Endothelial cell of umbilical vein (primary cell): ENCODE measurements at regions not wholly inside any gene's neighbourhood (a gene's known extent, or its start where the extent isn't known, plus 50 kb on each side); places are given as distances from the start of the nearest gene placed in this dataset.

ENCODE experiments used
- BruUV-seq: library from RNA; stranded (reverse); fragments of 400-500 nt; replicated peaks from 2 replicates; lab custom pipeline; 2021; lab: Mats Ljungman, UMichigan
- CTCF ChIA-PET: fragments of 300-600, 350-600 bp; sonication (Branson Sonifier 250); formaldehyde crosslinking; loops from one replicate; lab custom pipeline; 2021; ENCODE audit warnings: antibody characterized with exemption, inconsistent platforms; lab: Charles Lee
- POLR2A ChIA-PET: fragments of 300-600, 350-600 bp; sonication (Branson Sonifier 250); formaldehyde crosslinking; loops from one replicate; lab custom pipeline; 2021; ENCODE audit warnings: antibody characterized with exemption, inconsistent platforms; lab: Charles Lee
- DNase-seq: peaks from one replicate; pipeline ENCODE4 v3.0.0-alpha.2; 2011; ENCODE audit warnings: low read depth, low spot score
- FAIRE-seq: peaks from 2 replicates; lab custom pipeline; 2011; peaks lifted over from hg19 to GRCh38; lab: Jason Lieb, UNC
- H2AFZ ChIP-seq: 2 replicates; pipeline ENCODE4 v1.6.0; 2012; ENCODE audit warnings: low read depth, low read length, control low read depth, inconsistent platforms
- H3K27ac ChIP-seq: 2 replicates; pipeline ENCODE4 v1.5.1; 2011; ENCODE audit warnings: low read depth, mild to moderate bottlenecking, control low read depth, low read length, moderate library complexity; ENCODE audit not compliant: insufficient read depth
- H3K27me3 ChIP-seq, 2 experiments: 2 replicates each; pipeline versions ENCODE4 v1.6.0 to v1.6.1; 2011; ENCODE audit warnings: low read length in 2 of 2, mixed read lengths in 1 of 2; ENCODE audit not compliant: control insufficient read depth in 2 of 2, insufficient read depth in 2 of 2
- H3K36me3 ChIP-seq, 2 experiments: 2 replicates in 1 of 2; 3 replicates in 1 of 2; pipeline ENCODE4 v1.5.1; 2011; ENCODE audit warnings: low read length in 2 of 2, mild to moderate bottlenecking in 1 of 2, moderate library complexity in 1 of 2; ENCODE audit not compliant: control insufficient read depth in 2 of 2, insufficient read depth in 2 of 2; ENCODE audit errors: extremely low read depth in 1 of 2
- H3K4me1 ChIP-seq: 3 replicates; pipeline ENCODE4 v1.5.1; 2011; ENCODE audit warnings: mild to moderate bottlenecking, low read length; ENCODE audit not compliant: control insufficient read depth, insufficient read depth; ENCODE audit errors: extremely low read depth
- H3K4me2 ChIP-seq: 2 replicates; pipeline ENCODE4 v1.6.1; 2011; ENCODE audit warnings: low read length, control low read depth, mixed read lengths; ENCODE audit not compliant: insufficient read depth
- H3K4me3 ChIP-seq, 3 experiments: fragments of 200-600 bp in 1 of 3; sonication (generic), shearing (Covaris generic) in 1 of 3; replicated peaks in 1 of 3; 2 replicates each; pipeline ENCODE4 v1.5.1; 2011 to 2016; ENCODE audit warnings: control low read depth in 3 of 3, low read length in 3 of 3, mild to moderate bottlenecking in 2 of 3, inconsistent platforms in 1 of 3, low read depth in 1 of 3, moderate library complexity in 1 of 3; ENCODE audit not compliant: insufficient read depth in 1 of 3
- H3K79me2 ChIP-seq: 2 replicates; pipeline ENCODE4 v1.6.0; 2012; ENCODE audit warnings: low read length, inconsistent platforms; ENCODE audit not compliant: control insufficient read depth, insufficient read depth
- H3K9ac ChIP-seq: replicated peaks from 2 replicates; pipeline ENCODE3; 2011; ENCODE audit warnings: low read length, control low read depth; ENCODE audit not compliant: insufficient read depth; ENCODE audit errors: extremely low read depth
- H3K9me1 ChIP-seq: replicated peaks from 3 replicates; pipeline ENCODE4 v1.6.0; 2011; ENCODE audit warnings: mild to moderate bottlenecking, low read length; ENCODE audit not compliant: control insufficient read depth, insufficient read depth; ENCODE audit errors: extremely low read depth
- H3K9me3 ChIP-seq: replicated peaks from 2 replicates; pipeline ENCODE4 v1.5.1; 2012; ENCODE audit warnings: low read length, inconsistent platforms; ENCODE audit not compliant: control insufficient read depth, insufficient read depth
- H4K20me1 ChIP-seq: replicated peaks from 2 replicates; pipeline ENCODE3; 2011; ENCODE audit warnings: mild to moderate bottlenecking, low read length; ENCODE audit not compliant: control insufficient read depth, insufficient read depth; ENCODE audit errors: extremely low read depth
- EZH2 ChIP-seq: IDR thresholded peaks from 2 replicates; pipeline ENCODE4 v1.6.1; 2012; ENCODE audit warnings: borderline replicate concordance, low read depth, mild to moderate bottlenecking, moderate library complexity, low read length, inconsistent platforms; ENCODE audit not compliant: severe bottlenecking
- FOS ChIP-seq: IDR thresholded peaks from 2 replicates; pipeline ENCODE4 v1.6.1; 2011; ENCODE audit warnings: mild to moderate bottlenecking, low read length, moderate library complexity, borderline replicate concordance; ENCODE audit not compliant: insufficient read depth
- GATA2 ChIP-seq: IDR thresholded peaks from 2 replicates; pipeline ENCODE4 v1.7.0; 2011; ENCODE audit warnings: low read depth, mild to moderate bottlenecking, moderate library complexity, mixed read lengths, low read length; ENCODE audit not compliant: insufficient read length, insufficient read depth
- JUN ChIP-seq: IDR thresholded peaks from 2 replicates; pipeline ENCODE4 v1.6.1; 2011; ENCODE audit warnings: borderline replicate concordance, low read depth; ENCODE audit not compliant: insufficient read length, insufficient read depth
- MYC ChIP-seq: IDR thresholded peaks from one replicate; pipeline ENCODE4 v1.6.1; 2011; ENCODE audit warnings: mild to moderate bottlenecking, low read depth, low read length
- POLR2A ChIP-seq: IDR thresholded peaks from 2 replicates; pipeline ENCODE4 v1.6.1; 2012; ENCODE audit warnings: low read depth, mild to moderate bottlenecking, control low read depth, low read length
- POLR2AphosphoS5 ChIP-seq: IDR thresholded peaks from 2 replicates; pipeline ENCODE4 v1.6.1; 2012; ENCODE audit warnings: low read depth, mild to moderate bottlenecking, control low read depth, low read length, moderate library complexity; ENCODE audit not compliant: insufficient read depth
- dilution Hi-C: fragments of 300-500 bp; cut with MboI; formaldehyde crosslinking; loops from one replicate; pipeline ENCODE4 v1.15.0; 2019; ENCODE audit warnings: low sequenced_read_pairs; ENCODE audit not compliant: extremely low pct_ligation_motif_present
- intact Hi-C: fragments of 100-400 bp; cut with micrococcal nuclease; formaldehyde crosslinking; loops from one replicate; pipeline ENCODE4 v1.10.0; 2022
- TF ChIP-seq, protein P1 (sequence below): IDR thresholded peaks from 2 replicates; pipeline ENCODE4 v1.6.1; 2011; ENCODE audit not compliant: insufficient read depth, insufficient read length
- TF ChIP-seq, protein P2 (sequence below), 2 donors: IDR thresholded peaks; 1 replicate in 1 of 2; 2 replicates in 1 of 2; pipeline ENCODE4 v1.5.1; 2011; ENCODE audit warnings: low read length in 2 of 2, mild to moderate bottlenecking in 2 of 2, moderate library complexity in 2 of 2, control low read depth in 1 of 2, inconsistent platforms in 1 of 2, low read depth in 1 of 2; ENCODE audit not compliant: insufficient read depth in 1 of 2; ENCODE audit errors: extremely low read depth in 1 of 2

DNA sequence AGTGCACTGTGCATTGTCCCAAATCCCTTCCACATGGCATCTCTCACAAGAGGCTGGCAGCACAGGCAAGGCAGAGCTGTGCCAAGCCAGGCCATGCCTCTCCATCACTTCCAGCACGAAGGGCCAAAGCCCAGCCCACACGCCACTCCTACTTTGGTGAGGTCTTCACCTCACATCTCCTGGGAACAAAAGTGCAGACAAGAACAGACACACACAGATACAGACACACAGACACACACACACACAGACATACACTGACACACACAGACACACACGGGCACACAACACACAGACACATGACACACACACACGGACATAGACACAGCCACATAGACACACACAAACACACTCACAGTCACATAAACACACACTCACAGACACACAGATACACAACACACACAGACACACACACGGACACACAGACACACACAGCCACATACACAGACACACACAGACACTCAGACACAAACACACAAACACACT, 233.3 kb downstream of the UACA start:
- no peaks in the 10 kb centered on the region for H3K79me2 ChIP-seq
- H3K9me1 ChIP-seq = no peaks in the 10 kb centered on the region
- dilution Hi-C loops (no loop called here), intact Hi-C loops (no loop called here)
- CTCF ChIA-PET = no interaction called here
- no peak overlapping the region for H3K4me2 ChIP-seq
- peaks cover 3 to 4% of the 10 kb centered on the region in 2 experiments for H3K27me3 ChIP-seq
- H4K20me1 ChIP-seq = no peaks in the 10 kb centered on the region
- POLR2A ChIA-PET = no interaction called here
- H3K4me3 ChIP-seq = no peak overlapping the region
- no TSS peak for BruUV-seq
- DNase-seq (no peak), FAIRE-seq (no peak)
- no peaks in the 10 kb centered on the region for H3K9me3 ChIP-seq
- H3K4me1 ChIP-seq = peaks cover 5% of the 10 kb centered on the region
- H2AFZ ChIP-seq = no peak overlapping the region
- no peak overlapping the region for H3K27ac ChIP-seq
- TF ChIP-seq, protein P1, sequence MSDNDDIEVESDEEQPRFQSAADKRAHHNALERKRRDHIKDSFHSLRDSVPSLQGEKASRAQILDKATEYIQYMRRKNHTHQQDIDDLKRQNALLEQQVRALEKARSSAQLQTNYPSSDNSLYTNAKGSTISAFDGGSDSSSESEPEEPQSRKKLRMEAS = no peak
- TF ChIP-seq POLR2AphosphoS5 (no peak), JUN (no peak), POLR2A (no peak), FOS (no peak), EZH2 (no peak), GATA2 (no peak), MYC (no peak)
- TF ChIP-seq, protein P2, sequence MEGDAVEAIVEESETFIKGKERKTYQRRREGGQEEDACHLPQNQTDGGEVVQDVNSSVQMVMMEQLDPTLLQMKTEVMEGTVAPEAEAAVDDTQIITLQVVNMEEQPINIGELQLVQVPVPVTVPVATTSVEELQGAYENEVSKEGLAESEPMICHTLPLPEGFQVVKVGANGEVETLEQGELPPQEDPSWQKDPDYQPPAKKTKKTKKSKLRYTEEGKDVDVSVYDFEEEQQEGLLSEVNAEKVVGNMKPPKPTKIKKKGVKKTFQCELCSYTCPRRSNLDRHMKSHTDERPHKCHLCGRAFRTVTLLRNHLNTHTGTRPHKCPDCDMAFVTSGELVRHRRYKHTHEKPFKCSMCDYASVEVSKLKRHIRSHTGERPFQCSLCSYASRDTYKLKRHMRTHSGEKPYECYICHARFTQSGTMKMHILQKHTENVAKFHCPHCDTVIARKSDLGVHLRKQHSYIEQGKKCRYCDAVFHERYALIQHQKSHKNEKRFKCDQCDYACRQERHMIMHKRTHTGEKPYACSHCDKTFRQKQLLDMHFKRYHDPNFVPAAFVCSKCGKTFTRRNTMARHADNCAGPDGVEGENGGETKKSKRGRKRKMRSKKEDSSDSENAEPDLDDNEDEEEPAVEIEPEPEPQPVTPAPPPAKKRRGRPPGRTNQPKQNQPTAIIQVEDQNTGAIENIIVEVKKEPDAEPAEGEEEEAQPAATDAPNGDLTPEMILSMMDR (IDR thresholded peaks at IDR 0.05; ENCODE audit: extremely low read depth in 1 of 2, insufficient read depth in 1 of 2, low read depth in 1 of 2, low read length in 2 of 2) = no peak
- no peak overlapping the region for H3K9ac ChIP-seq
- no peaks in the 10 kb centered on the region for H3K36me3 ChIP-seq
